Renal cortical epithelial cell (primary cell): ENCODE measurements at regions not wholly inside any gene's neighbourhood (a gene's known extent, or its start where the extent isn't known, plus 50 kb on each side); places are given as distances from the start of the nearest gene placed in this dataset.
A peak's percentile ranks its signal among the peaks of the same experiment; 100 is the strongest.
"Not testable (repeated sequence)": the region's sequence is repeated elsewhere in the genome, so short reads cannot be mapped to it uniquely, and the experiment has no call there.

Experiments
- DNase-seq: peaks from one replicate; pipeline ENCODE4 v3.0.0-alpha.2; 2011; ENCODE audit warnings: low read depth

DNA sequence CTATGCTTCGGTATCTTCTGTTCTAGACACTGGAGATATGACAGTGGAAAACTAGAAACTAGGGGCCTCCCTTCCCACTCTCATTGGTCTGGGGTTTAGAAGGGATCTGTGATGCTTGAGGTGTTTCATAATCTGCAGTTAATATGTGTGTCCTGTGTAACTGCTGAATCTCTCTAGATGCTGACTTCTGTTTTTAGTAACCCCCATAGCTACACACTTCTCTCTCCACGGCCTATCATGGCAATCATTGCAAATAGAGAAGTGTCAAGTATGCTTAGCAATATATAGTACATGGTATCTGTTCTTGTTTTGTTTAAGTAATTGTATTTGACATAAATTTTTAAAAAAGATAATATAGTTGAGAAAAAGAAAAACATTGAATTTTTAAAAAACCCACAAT, 394.6 kb upstream of the MMS22L start:
- DNase-seq, result no peak

DNA sequence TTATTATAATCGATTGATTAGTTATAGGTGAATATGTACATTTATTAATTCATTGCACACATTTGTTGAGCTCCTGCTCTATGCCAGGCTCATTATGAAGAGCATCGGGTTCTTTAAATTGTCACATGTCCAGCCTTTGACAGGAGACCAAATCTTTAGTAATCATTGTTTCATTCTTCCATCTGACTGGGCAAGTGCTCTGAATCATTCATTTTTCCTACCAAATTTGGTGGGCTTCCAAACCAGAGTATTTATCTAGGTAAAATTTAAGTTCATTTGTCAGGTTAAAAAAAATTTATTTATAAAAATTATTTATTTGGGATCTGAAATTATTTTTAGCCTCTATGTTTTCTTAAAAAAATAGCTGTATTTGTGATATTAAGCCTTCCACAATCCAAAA, 404.9 kb upstream of the MMS22L start:
- DNase-seq, result no peak

DNA sequence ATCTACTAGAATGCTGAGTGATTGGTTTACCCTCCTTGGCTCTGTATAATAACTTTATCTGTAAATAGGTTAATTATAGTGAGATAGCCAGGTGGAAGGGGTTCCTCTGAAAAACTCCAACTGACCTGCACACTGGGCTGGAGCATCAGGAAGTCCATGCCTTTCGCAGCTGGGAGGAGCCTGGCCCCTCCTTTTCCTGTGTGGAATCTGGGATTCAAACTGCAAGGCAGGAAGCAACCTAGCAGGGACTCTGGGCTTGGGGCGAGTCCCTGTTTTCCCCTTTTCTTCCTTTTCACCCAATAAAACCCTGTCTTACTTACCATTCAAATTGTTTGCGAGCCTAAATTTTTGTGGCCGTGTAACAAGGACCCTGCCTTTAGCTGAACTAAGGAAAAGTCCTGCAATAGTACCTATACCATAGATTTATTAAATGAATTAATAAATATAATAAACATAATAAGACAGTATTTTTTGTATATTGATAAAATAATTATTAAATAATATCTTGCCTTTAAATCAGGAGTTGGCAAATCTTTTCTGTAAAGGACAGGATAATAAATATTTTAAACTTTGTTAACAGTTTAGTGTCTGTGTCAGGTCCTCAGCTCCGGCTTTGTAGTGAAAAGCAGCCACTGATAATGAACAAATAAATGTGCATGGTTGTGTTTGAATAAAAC, 406.2 kb upstream of the MMS22L start:
- no peak for DNase-seq

DNA sequence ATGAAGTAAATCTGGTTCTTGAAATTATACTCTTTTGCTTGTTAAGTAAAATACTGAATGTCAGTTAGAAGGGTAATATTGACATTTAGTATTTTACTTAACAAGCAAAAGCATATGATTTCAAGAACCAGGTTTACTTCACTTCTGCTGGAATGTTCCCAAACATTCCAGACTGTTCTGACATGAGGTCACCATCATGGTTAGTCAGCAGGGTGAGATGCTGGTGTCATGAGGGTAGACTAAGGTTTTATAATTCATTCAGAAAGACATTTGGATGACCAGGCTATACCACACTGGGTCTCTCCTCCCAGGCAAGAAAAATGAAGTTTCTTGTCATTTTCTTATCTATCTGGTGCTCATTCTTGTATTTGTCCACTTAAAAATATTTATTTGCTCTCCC, 414.4 kb upstream of the MMS22L start:
- peak; percentile 66 for DNase-seq

- DNase-seq, result no peak
Measured at GRCh38 chr6:97701801-97702200, 418.8 kb upstream of the MMS22L start.

GRCh38 chr6:97702248-97702647, 419.2 kb upstream of the MMS22L start:
- no peak for DNase-seq

DNA sequence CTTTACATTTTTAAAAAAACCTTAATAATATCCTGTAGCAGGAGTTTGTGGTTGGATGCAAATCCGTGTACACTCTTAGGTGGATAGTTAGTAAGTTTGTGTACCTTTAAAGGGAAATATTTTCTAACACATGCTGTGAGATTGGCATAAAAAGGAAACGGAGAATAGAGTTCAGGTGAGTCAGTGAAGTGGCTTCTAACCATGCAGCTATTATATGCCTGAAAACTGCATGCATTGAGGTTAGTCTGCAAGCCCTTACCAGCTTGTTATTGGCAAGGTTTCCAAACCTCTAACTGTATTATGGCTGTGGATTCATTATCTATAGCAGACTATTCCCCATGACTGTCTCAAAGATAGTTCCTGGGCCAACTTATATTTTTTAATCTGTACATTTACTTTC, 420.6 kb upstream of the MMS22L start:
- no peak for DNase-seq

DNA sequence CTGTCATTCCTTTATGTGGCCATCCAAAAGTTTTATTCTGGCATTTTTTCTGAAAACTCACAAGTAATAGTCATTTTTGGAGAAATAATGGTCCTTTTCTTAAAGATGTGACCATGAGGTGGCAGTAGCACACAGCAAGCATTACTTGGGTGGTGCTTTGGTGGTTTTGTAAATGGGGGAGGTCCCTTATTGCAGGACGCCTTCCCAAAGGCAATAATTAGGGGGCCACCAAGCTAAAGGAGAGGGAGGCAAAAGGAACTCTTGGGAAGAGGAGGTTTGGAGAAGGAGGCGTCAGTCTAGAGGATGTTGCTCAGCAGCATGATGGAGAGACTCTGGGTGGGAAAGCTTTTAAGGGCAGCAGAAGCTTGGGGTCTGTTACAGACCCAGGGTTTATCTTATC, 422.6 kb upstream of the MMS22L start:
- DNase-seq, result peak; percentile 5

- DNase-seq, result no peak
Measured at GRCh38 chr6:97712751-97713150, 429.7 kb upstream of the MMS22L start.

- no peak for DNase-seq
Measured at GRCh38 chr6:97714772-97715171, 431.8 kb upstream of the MMS22L start.

DNA sequence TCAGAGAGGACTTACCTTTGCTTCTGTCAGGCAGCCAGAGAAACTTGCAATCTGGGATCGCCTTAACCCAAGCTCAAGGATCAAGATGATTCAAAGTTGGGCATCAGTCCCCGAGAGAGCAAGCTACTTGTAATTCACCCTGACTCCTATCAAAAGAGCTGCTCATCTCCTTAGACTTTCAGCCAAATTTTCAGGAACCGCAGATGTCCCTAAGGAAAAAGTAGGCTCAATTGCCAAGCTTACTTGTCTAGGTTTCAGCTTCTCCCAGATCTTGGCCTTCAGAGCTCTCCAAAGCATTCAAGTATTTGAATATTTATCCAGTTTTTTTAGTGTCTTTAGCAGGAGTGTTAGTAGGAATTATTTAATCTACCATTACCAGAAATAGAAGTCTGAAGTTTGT, 434.1 kb upstream of the MMS22L start:
- no peak for DNase-seq

GRCh38 chr6:97726378-97726777, 443.4 kb upstream of the MMS22L start:
- peak; percentile 2 for DNase-seq

DNA sequence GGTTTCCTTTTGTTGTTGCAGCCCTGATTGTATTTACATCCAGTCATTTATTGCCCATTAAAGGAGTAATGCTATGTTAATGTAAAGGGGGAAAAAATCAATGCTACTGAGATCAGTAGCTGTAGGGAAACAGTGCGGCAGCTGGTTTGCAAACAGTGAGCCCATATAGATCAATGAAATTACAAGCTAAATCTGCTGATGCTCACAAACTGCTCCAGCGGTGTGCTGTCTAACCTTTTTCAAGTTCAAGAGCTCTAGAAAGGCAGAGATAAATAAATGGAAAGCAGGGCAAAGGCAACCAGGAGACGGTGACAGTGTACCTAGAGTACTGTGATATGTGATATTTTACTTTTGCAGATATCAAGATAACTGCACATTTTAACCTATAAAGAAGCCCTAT, 449.0 kb upstream of the MMS22L start:
- no peak for DNase-seq

GRCh38 chr6:97757575-97757974, 474.6 kb upstream of the MMS22L start:
- DNase-seq, result no peak

DNA sequence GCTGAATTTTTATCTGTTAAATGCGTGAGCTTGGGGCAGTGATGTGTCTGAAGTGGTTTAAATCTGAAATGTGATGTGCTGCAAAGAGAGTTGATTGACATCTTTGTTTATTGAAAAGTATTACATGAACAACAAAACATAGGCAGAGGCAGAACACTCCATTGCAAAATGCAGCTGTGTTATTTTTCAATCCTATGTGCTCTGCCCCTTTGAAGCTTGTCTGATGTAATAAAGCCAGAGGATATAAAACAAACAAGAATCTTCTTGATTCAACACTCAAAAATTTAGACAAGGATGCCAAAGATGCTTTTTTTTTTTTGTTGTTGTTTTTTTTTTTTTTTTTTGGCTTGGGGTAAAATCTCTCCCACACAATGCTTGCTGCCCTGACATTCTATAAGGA, 482.4 kb upstream of the MMS22L start:
- no peak for DNase-seq

- DNase-seq, result no peak
Measured at GRCh38 chr6:97771372-97771771, 488.4 kb upstream of the MMS22L start.

- DNase-seq, result no peak
Measured at GRCh38 chr6:97775012-97775411, 492.0 kb upstream of the MMS22L start.

DNA sequence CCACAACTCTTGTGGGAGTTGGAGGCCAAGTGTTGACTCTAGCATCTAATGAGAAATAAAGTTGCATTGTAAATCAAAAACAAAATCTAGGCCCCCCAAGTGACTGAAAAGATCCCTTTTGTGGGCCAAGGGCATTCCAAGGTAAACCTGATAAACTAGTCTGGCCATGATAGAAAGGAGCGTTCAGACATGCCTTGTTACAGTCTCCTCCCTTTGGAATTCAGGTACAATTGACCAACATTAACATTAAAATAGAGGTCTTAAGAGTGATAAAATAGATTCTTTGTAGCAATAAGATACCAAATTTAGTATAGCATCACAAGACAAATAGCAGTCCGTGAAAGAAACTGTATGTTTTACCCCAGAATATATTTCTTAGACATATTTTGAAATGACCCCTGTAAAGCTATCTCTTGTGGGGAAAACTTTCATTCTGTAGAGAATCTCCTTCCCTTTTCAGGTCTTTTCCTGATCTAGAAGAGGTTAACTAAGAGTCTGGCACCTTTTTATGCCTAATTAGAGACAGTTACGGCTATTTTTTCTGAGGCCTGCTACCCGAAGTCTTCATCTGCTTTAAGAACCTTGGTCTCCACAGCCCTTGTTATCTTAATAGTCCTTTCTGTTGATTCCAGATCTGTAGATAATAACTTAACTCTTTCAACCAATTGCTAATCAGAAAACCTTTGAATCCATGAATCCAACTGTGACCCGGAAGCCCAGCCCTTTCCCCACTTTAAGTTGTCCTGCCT, 495.4 kb upstream of the MMS22L start:
- DNase-seq, result no peak

DNA sequence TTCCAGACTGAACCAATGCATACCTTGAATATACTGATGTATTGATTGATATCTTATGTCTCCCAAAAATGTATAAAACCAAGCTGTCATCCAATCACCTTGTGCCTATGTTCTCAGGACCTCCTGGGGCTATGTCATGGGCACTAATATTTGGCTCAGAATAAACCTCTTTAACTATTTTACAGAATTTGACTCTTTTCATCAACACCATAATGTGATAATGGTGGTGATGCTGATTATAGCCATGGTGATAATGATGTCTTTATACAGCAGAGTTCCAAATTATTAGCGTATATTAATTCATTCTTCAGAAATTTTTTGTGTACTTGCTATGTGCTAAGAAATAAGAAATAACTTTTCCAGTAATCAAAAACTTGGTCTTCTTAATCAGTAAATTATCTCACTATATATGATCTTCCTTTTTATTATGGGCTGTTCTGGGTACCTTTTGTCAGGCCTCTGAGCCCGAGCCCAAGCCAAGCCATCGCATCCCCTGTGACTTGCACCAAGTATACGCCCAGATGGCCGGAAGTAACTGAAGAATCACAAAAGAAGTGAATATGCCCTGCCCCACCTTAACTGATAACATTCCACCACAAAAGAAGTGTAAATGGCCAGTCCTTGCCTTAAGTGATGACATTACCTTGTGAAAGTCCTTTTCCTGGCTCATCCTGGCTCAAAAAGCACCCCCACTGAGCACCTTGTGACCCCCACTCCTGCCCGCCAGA, 496.2 kb upstream of the MMS22L start:
- DNase-seq, result not testable (repeated sequence)

DNA sequence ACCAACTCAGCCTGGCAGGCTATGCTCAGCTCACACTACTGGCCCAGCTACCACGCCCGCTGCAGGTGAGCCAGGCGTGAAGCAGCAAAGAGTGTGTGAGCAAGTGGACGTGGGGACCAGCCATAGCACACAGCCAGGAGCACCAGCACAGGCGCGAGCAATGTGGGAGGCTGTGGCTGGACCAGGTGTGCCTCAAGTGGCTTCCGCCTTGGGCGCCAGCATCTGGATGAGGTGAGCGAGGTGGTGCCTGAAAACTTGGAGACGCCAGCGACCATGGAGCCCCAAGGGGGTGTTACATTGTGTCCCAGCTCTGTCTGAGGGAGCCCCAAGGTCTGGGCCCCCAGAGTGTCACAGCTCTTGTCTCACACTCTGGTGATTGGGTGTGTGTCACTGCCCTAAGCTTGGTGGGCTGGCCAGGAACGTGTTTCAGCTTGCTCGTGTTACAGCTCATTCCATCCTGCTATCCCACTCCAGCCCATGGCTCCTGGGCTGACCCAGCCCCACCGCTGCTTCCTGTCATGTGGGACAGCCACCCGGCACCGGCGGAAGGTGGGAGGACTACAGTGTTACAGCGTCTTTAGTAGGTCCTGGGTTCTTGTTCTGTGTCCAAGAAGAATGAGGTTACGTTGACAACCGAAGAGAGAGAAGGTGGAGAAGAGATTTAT, 508.0 kb upstream of the MMS22L start:
- DNase-seq, result no peak

DNA sequence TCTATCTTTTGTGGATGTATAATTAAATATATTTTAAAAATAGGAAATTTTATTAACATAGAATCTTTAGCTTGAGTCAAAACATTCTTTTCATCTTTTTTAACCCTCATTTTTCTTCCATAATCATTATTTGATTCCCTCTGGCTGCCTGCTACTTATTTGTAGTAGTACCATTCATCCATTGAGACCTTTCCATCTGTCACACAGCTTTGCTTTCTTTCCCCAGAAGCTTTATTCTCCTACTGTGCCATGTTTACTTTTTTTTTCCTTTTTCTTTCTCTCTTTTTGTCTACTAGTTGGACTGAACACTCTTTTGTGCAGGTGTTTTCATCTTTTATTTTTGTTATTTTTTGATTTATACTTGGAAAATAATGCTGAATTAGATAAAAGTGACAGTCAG, 522.6 kb upstream of the MMS22L start:
- DNase-seq, result no peak

DNA sequence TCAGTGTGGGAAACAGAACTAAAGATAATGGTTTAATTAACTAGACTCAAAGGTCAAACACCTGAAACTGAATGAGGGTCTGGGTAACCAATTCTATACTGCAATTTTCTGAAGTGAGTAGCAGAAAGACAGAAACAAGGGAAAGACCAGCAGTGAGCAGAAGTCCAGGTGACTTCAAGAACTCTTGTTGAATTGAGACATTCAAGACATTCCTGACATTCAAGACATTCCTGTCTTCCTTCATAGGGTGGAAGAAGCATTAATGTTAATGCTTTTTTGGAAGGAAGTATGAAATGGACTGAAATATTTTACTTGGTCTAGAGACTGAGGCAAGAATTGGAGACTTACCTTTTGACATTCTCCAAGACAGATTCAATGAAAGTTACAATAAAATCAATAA, 529.9 kb upstream of the MMS22L start:
- DNase-seq, result peak; percentile 12
